H1 (cell line): ENCODE measurements at regions not wholly inside any gene's neighbourhood (a gene's known extent, or its start where the extent isn't known, plus 50 kb on each side); places are given as distances from the start of the nearest gene placed in this dataset.

Experiments
- CTCF ChIP-seq, 3 experiments: IDR thresholded peaks; 1 replicate in 2 of 3; 2 replicates in 1 of 3; pipeline versions ENCODE4 v1.5.1 to v1.6.1; 2011; ENCODE audit warnings: low read length in 3 of 3, mild to moderate bottlenecking in 3 of 3, inconsistent platforms in 2 of 3, low read depth in 1 of 3, moderate library complexity in 1 of 3; ENCODE audit not compliant: insufficient read depth in 1 of 3; ENCODE audit errors: control extremely low read depth in 1 of 3
- POLR2A ChIP-seq, 2 experiments: IDR thresholded peaks; 1 replicate in 1 of 2; 2 replicates in 1 of 2; pipeline ENCODE4 v1.6.1; 2011; ENCODE audit warnings: low read depth in 2 of 2, low read length in 2 of 2, mild to moderate bottlenecking in 2 of 2; ENCODE audit errors: control extremely low read depth in 1 of 2
- TAF1 ChIP-seq: IDR thresholded peaks from 2 replicates; pipeline ENCODE4 v1.6.1; 2011; ENCODE audit warnings: mild to moderate bottlenecking, low read depth, low read length
- TF ChIP-seq, protein P1 (sequence below): IDR thresholded peaks from 2 replicates; pipeline ENCODE4 v1.6.1; 2012; ENCODE audit warnings: inconsistent platforms

DNA sequence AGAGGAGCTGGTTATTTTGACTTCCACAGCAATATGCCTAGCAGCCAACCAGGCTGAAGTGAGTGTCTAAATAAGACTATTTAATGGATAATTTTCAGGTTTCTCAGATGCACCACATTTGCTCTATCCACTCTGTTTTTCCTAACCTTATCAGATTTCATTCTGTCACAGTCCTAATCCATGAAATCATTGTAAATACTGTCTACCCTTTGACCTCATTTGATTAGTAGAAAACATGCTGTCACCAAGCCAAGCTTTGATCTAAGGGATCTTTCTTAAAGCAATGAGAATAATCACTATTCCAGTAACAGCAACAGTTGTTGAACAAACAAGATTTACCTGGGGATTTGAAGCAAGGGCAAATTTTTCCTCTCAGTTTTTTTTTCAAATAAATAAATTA lies 595.6 kb downstream of the LTN1 start:
- TF ChIP-seq, protein P1, sequence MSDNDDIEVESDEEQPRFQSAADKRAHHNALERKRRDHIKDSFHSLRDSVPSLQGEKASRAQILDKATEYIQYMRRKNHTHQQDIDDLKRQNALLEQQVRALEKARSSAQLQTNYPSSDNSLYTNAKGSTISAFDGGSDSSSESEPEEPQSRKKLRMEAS = no peak
- TF ChIP-seq CTCF (IDR thresholded peaks at IDR 0.05; ENCODE audit: control extremely low read depth in 1 of 3, insufficient read depth in 1 of 3, low read depth in 1 of 3, low read length in 3 of 3) (no peak), TAF1 (no peak), POLR2A (IDR thresholded peaks at IDR 0.05; ENCODE audit: control extremely low read depth in 1 of 2, low read depth in 2 of 2, low read length in 2 of 2) (no peak)
